ENCODE measurements at regions not wholly inside any gene's neighbourhood (a gene's known extent, or its start where the extent isn't known, plus 50 kb on each side); places are given as distances from the start of the nearest gene placed in this dataset.

DNA sequence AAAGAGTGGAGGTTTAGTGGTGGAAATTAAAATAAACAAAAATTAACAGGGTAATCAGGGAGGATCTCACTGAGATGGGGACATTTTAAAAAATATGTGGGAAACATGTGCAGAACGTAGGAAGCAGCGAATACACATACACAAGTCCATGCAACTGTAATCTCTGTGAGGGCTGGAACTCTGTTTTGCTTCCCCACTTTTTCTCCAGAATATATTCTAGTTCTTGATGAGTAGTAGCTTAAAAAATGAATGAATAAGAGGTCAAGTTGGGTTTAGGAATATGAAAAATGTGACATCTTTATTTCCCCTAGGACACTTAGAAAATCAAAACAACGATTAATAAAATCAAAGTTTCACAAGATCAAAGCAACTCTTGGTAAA lies 312.2 kb upstream of the ZNF717 start:
- TF ChIP-seq ESRRG (CRISPR knock-in tag; IDR thresholded peaks at IDR 0.05) (no peak), ZNF565 (CRISPR knock-in tag; conservative IDR thresholded peaks at IDR 0.05; ENCODE audit: low read depth) (no peak), ZFP3 (CRISPR knock-in tag; IDR thresholded peaks at IDR 0.05) (no peak)
- TF ChIP-seq, protein P1, sequence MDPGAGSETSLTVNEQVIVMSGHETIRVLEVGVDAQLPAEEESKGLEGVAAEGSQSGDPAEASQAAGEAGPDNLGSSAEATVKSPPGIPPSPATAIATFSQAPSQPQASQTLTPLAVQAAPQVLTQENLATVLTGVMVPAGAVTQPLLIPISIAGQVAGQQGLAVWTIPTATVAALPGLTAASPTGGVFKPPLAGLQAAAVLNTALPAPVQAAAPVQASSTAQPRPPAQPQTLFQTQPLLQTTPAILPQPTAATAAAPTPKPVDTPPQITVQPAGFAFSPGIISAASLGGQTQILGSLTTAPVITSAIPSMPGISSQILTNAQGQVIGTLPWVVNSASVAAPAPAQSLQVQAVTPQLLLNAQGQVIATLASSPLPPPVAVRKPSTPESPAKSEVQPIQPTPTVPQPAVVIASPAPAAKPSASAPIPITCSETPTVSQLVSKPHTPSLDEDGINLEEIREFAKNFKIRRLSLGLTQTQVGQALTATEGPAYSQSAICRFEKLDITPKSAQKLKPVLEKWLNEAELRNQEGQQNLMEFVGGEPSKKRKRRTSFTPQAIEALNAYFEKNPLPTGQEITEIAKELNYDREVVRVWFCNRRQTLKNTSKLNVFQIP (CRISPR knock-in tag; IDR thresholded peaks at IDR 0.05; ENCODE audit: borderline replicate concordance, low read depth) = no peak
- TF ChIP-seq, protein P2, sequence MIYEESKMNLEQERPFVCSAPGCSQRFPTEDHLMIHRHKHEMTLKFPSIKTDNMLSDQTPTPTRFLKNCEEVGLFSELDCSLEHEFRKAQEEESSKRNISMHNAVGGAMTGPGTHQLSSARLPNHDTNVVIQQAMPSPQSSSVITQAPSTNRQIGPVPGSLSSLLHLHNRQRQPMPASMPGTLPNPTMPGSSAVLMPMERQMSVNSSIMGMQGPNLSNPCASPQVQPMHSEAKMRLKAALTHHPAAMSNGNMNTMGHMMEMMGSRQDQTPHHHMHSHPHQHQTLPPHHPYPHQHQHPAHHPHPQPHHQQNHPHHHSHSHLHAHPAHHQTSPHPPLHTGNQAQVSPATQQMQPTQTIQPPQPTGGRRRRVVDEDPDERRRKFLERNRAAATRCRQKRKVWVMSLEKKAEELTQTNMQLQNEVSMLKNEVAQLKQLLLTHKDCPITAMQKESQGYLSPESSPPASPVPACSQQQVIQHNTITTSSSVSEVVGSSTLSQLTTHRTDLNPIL (CRISPR knock-in tag; IDR thresholded peaks at IDR 0.05; ENCODE audit: low read depth) = no peak

Measured in SK-N-SH treated with all-trans-retinoic acid at 6 μM for 48 hours (cell line).